ENCODE measurements at regions not wholly inside any gene's neighbourhood (a gene's known extent, or its start where the extent isn't known, plus 50 kb on each side); places are given as distances from the start of the nearest gene placed in this dataset.

- Histone ChIP-seq H2AFZ (ENCODE audit: low read depth) (no peak overlapping the region), H3K9ac (no peak overlapping the region), H3K4me2 (no peak overlapping the region), H3K27ac (no peak overlapping the region), H3K4me3 (IDR thresholded peaks at IDR 0.05; ENCODE audit: insufficient read depth, low read depth, low read length) (no peak overlapping the region), H3K79me2 (ENCODE audit: insufficient read depth, low read depth) (no peaks in the 10 kb centered on the region), H3K36me3 (ENCODE audit: insufficient read depth) (no peaks in the 10 kb centered on the region), H4K20me1 (ENCODE audit: insufficient read depth) (no peaks in the 10 kb centered on the region), H3K27me3 (ENCODE audit: insufficient read depth, low read depth) (no peaks in the 10 kb centered on the region), H3K4me1 (ENCODE audit: low read depth, poor library complexity, severe bottlenecking) (no peaks in the 10 kb centered on the region)
- TF ChIP-seq CTCF (conservative IDR thresholded peaks at IDR 0.05; ENCODE audit: low read depth, low read length), result no peak
Observed at GRCh38 chr11:113634940-113635575, 71.0 kb downstream of the TMPRSS5 start.

- no peak overlapping the region for H3K4me2 ChIP-seq
- no peak for TF ChIP-seq CTCF (conservative IDR thresholded peaks at IDR 0.05; ENCODE audit: low read depth, low read length)
- H3K27ac ChIP-seq, result no peak overlapping the region
- H3K79me2 ChIP-seq (ENCODE audit: insufficient read depth, low read depth), result no peaks in the 10 kb centered on the region
- no peaks in the 10 kb centered on the region for H3K36me3 ChIP-seq (ENCODE audit: insufficient read depth)
- H3K4me1 ChIP-seq (ENCODE audit: low read depth, poor library complexity, severe bottlenecking), result no peaks in the 10 kb centered on the region
- no peaks in the 10 kb centered on the region for H4K20me1 ChIP-seq (ENCODE audit: insufficient read depth)
- no peak overlapping the region for H3K4me3 ChIP-seq (IDR thresholded peaks at IDR 0.05; ENCODE audit: insufficient read depth, low read depth, low read length)
- no peak overlapping the region for H2AFZ ChIP-seq (ENCODE audit: low read depth)
- no peak overlapping the region for H3K9ac ChIP-seq
- H3K27me3 ChIP-seq (ENCODE audit: insufficient read depth, low read depth), result no peaks in the 10 kb centered on the region
Observed at GRCh38 chr11:113632981-113633380, 73.1 kb downstream of the TMPRSS5 start.

DNA sequence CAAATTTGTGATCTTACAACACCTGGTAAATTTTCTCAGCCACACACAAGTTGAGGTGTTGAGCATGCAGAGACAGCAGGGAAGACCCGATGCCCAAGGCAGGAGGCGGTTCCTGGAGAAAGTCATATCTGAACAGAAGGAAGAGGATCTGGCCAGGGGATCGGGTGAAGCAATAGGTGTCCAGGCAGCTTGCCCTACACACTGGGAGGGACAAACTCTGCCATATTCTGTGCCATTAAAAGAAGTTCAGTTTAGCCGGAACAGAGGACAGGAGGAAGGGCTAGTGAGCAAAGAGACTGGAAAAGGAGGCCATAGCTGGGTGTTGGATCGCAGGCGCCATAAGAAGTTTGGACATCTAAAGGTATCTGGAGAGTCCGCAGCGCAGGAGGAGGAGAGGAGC lies 76.5 kb downstream of the TMPRSS5 start:
- Histone ChIP-seq H3K27me3 (ENCODE audit: insufficient read depth, low read depth) (no peaks in the 10 kb centered on the region), H3K36me3 (ENCODE audit: insufficient read depth) (no peaks in the 10 kb centered on the region), H3K27ac (no peak overlapping the region), H3K4me1 (ENCODE audit: low read depth, poor library complexity, severe bottlenecking) (no peaks in the 10 kb centered on the region), H2AFZ (ENCODE audit: low read depth) (no peak overlapping the region), H3K4me2 (no peak overlapping the region), H4K20me1 (ENCODE audit: insufficient read depth) (no peaks in the 10 kb centered on the region), H3K4me3 (IDR thresholded peaks at IDR 0.05; ENCODE audit: insufficient read depth, low read depth, low read length) (no peak overlapping the region), H3K79me2 (ENCODE audit: insufficient read depth, low read depth) (no peaks in the 10 kb centered on the region), H3K9ac (no peak overlapping the region)
- no peak for TF ChIP-seq CTCF (conservative IDR thresholded peaks at IDR 0.05; ENCODE audit: low read depth, low read length)

DNA sequence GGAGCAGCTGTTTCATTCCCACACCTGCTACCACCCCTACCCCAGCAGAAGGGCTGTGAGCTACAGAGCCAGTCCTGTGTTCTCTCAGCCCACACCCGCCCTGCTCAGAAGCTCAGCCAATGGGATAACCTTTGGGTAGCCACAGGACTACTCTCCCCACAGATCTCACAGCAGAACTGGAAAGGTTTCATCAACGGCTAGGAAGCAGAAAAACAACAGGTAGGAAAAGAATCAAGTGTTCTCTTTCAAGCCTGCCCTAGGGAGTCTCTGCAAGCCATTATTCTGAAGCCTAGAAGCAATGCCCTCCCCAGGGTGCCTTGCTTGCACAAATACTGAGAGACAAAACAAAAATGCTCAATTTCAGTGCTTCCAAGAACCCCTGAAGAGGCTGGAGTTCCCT lies 77.2 kb downstream of the TMPRSS5 start:
- no peaks in the 10 kb centered on the region for H3K27me3 ChIP-seq (ENCODE audit: insufficient read depth, low read depth)
- H3K9ac ChIP-seq, result no peak overlapping the region
- TF ChIP-seq CTCF (conservative IDR thresholded peaks at IDR 0.05; ENCODE audit: low read depth, low read length), result no peak
- no peak overlapping the region for H3K4me2 ChIP-seq
- no peaks in the 10 kb centered on the region for H3K79me2 ChIP-seq (ENCODE audit: insufficient read depth, low read depth)
- no peaks in the 10 kb centered on the region for H3K4me1 ChIP-seq (ENCODE audit: low read depth, poor library complexity, severe bottlenecking)
- no peak overlapping the region for H3K4me3 ChIP-seq (IDR thresholded peaks at IDR 0.05; ENCODE audit: insufficient read depth, low read depth, low read length)
- H2AFZ ChIP-seq (ENCODE audit: low read depth), result no peak overlapping the region
- H3K36me3 ChIP-seq (ENCODE audit: insufficient read depth), result no peaks in the 10 kb centered on the region
- no peak overlapping the region for H3K27ac ChIP-seq
- H4K20me1 ChIP-seq (ENCODE audit: insufficient read depth), result no peaks in the 10 kb centered on the region
